ENCODE measurements at regions not wholly inside any gene's neighbourhood (a gene's known extent, or its start where the extent isn't known, plus 50 kb on each side); places are given as distances from the start of the nearest gene placed in this dataset.

DNA sequence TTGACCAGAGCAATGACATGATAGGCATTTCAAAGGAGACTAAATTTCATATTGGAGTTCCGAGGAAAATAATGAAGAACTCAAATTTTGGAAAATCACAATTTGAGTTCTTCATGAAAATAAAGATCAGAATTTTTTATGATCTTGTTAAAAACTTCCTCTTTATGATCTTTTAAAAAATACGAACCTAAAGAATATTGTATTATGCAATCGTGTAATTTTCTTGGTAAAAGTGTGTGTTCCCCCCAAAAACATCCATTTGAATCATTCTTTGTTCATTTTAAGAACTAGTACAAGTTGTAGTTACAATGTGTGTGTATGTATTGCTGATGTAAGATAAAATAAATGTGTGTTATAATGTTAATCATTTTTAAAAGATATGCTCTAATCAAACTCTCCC is 79.3 kb upstream of the PDK4 start:
- no peak for TF ChIP-seq POLR2A (IDR thresholded peaks at IDR 0.05; ENCODE audit: low read length)
- TF ChIP-seq GATA1 (IDR thresholded peaks at IDR 0.05; ENCODE audit: low read depth, low read length) = no peak

Measured in erythroblast (primary cell).